ENCODE measurements at regions not wholly inside any gene's neighbourhood (a gene's known extent, or its start where the extent isn't known, plus 50 kb on each side); places are given as distances from the start of the nearest gene placed in this dataset.
A peak's percentile ranks its signal among the peaks of the same experiment; 100 is the strongest.
"Not testable (repeated sequence)": the region's sequence is repeated elsewhere in the genome, so short reads cannot be mapped to it uniquely, and the experiment has no call there.

DNA sequence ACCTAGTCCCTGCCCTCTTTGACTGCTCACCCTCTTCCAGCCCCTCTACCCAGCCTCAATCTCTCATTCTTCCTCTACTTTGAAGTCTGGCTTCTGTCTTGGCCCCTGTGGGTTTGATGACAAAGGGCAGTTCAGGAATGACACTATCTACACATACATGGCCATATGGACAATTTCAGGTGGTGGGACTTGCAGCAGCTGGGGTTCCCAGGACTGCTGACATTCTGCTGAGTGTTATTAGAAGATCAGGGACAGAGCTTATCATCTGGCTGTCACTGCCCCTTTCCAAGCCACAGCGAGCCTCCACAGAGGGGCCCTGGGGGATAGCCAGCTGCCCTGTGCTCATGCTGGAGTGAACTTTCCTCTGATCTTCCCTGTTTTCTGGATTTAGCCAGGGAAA, 97.4 kb upstream of the IPO9 start:
- no peak for DNase-seq

DNA sequence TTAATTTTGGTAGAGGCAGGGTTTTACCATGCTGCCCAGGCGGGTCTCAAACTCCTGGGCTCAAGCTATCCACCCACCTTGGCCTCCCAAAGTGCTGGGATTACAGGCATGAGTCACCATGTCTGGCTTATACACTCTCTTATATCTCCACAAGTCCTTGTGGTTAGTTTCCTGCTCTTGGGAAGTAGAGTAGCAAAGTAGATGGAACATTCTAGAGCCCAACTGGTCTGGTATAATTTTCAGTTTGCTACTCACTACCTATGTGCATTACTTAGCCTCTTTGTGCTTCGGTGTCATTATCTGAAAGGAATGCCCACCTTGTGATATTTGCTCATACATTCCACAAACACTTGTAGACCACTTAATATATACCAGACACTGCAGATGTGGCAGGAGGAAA, 96.6 kb upstream of the IPO9 start:
- DNase-seq: no peak

DNA sequence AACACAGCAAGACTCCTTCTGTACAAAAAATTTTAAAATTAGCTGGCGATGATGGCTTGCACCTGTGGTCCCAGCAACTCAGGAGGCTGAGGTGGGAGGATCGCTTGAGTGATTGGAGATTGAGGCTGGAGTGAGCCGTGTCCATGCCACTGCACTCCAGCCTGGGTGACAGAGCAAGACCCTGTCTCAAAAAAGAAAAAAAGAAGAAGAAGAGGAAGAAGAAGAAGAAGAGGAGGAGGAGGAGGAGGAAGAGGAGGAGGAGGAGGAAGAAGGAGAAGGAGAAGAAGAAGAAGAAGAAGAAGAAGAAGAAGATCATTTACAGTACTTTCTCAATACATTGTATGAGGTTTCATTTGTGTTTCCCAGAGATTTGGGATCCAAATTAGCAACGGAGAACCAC, 94.7 kb upstream of the IPO9 start:
- not testable (repeated sequence) for DNase-seq

DNA sequence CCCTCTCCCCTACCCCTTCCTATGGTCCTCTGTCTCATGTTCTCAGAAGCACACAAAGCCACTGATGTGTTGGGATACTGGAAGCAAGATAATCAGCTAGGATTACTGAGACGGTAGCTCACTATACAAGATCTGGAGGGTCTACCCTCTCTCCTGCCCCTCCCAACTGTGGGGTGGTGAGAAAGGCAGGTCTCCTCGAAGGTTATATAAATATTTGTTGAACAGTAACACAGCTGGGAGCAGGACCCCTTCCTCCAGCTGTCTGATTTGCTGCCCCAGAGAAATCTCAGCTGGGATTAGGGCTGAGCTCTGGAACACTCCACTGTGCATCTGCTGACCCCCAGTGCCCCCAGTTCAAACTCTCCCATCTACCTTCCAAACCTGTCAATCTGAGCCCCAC, 94.2 kb upstream of the IPO9 start:
- no peak for DNase-seq

DNA sequence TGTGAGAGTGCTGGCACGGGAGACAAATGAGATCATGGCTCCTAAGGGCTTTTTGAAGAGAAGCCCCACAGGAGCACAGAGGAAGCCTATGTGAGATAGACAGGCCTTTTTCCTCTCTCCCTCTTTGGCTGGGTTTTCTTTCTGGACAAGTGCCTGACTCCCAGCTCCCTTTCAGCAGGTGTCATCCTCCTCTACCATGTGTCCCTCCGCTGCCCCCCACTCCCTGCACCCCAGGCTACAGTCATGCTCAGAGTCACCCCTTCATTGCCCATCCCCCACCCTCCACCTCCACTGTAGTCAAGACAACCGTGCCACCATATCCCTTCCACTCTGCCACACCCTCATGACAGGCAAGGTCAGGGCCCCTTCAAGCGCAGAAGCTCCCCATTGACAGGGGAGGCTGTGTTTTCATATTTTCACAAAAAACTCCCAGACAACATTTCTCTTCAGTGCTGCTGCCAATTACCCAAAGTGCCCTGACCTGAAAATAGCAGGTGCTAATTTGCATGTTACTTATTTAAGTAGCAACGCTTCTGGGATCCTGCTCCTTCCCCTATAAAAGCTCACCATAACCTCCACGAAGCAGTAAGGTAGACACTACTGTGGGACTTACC, 92.1 kb upstream of the IPO9 start:
- no peak for DNase-seq

DNA sequence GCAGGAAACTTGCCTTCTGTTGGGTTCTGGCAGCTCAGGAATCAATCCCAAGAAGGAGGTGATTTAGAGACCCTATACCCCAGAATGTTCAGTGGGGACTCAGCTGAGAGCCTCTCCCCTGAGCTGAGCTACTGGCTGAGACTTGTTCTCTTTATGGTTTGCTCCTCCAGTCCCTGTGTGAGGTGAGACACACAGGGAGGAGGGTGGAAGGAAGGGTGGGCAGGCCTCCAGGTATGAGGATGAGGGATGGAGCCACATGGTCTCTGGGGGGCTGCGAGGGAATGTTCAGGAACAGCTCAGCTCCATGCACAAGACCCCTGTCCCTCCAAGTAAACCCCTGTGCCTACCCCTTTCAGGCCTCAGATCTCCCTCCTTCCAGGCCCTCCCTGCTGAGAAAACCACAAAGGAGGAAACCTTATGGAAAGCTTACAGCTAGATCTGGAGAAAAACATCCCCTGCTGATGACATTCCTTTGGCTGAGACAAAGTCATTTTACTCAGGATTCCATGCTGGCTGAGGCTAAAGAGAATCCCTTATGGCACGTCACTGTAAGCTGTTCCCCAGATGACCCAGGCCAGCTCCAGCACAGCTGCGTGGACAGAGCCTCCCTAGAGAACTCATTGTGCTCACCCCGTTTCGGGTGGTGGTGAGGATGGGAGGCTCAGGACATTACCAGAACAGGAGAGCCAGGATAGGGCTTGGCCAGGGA, 91.5 kb upstream of the IPO9 start:
- no peak for DNase-seq

DNA sequence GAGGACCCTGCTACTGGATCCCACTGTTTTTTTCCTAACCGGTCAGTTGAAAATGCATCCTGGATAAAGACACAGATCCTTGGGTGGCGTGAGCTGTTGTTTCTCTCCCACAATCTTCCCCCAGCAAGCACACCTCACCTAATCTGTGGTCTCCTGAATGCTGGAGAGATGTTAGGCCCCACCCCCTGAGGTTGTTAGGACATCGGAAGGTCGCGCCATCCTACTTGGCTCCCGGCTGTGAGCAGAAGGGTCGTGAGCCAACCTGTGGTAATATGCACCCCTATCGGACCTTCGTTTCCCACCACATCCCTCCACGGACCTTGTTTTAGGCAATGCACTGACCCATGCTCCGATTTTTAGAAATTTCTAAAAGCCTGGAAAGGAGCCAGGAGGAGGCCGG, 89.9 kb upstream of the IPO9 start:
- no peak for DNase-seq

DNA sequence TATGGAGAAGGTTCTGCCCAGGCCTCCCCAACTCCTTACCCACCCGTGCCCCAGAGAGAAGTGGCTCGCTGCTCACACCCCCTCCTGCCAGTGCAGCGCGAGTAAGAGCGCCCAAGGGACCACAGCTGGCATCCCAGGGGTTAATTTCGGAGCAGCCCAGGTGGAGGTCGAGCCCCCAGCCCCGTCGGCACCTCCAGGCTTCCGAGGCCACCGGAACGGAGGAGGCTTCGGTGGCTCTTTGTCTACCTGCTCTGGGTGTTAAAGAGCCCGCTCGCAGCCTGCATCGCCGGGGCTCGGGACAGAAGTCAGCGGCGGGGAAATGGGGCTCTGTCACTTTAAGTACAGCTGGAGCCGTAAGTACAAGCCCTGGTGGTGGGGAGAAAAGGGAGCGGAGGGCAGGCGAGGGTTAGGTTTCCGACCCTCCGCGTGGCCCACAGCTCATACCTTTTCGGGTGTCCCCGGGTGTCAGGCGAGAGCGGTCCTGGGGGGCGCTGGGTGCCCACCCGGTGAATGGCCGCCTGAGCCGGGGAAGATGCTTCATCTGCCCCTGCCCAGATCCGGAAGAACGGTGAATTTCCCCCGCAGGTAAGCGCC, 89.4 kb upstream of the IPO9 start:
- DNase-seq: peak; percentile 44

DNA sequence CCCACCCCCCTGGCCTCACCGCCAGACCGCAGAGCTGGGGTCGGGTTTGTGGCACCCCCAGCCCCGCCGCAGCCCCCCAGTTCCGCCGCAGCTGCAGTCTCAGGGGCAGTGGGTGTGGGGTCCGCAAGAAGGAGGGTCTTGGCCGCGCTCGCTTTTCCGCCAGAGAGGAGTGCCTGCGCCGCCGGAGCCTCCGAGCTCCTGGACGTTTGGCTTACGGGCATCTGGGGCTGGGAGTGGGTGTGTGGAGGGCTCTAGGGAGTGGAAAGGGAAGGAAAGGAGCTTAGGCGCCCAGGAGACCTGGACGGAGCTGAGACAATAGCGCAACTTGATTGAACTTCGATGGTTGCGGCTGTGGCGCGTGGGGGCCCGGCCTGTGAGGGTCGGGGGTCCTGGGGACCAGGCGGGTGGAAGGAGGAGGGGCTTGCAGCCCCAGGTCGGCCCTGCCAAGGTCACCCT, 88.8 kb upstream of the IPO9 start:
- DNase-seq: no peak

DNA sequence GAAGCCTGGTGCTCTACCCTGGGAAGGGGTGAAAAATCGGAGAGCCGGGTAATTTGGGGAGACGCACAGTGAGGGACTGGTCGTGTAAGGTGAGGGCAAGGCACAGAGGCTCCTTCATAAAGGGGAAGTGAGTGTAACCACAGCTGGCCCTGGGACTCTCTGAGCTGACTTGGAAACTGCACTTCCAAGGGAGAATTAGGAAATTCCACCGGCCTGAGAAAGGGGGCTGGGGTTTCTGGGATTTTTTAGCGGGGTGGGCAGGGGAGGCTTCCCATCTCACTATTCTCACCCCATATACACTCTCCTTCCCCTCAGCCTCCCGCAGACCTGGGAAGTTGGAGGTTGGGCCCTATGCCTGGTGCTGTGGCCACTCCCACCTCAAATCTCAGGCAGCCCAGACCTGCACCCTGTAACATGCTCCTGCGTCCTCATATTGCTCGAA, 88.3 kb upstream of the IPO9 start:
- DNase-seq: no peak

DNA sequence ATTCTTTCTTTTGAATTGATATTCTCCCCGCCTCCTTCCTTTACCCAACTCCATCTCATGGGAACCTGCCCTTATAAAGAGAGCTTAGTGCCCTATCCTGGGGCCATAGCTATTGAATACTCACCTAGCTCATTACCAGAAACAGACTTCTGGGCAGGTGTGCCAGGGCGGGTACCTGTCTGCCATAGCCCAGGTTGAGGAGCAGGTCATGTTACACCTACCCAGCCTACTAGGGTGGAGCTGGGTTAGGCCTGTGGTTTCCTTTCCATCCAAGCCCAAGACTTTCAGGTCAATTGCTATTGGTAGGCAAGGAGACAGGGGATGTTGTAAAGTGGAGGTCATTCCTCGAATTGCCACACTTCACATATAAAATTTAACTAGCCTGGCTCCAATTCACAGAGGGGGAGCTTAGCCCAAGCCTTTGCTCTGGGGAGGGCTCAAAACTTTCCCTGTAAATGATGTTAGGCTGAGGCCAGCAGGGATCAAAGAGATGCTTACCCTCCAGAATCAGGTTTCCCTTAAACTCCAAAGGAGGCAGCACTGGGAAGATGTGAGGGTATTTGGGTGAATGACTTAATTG, 87.1 kb upstream of the IPO9 start:
- DNase-seq: no peak

DNA sequence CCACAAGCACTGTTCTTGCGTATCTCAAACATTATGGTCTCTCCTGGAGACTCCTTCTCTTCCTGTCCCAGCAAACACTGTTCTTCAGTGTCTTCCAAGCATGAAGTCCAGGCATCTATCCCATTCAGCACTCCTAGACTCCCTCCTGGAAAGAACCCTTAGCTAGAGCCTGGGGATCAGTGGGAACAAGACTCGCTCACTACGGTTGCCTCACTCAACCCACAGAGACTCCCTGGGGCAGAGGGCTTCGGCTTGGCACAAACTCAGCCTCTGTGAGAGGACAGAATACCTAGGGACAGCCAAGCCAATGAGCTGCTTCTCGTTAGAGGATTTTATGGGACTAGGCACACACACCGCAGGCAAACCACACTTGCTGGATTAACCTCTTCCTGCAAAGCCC, 86.5 kb upstream of the IPO9 start:
- no peak for DNase-seq

DNA sequence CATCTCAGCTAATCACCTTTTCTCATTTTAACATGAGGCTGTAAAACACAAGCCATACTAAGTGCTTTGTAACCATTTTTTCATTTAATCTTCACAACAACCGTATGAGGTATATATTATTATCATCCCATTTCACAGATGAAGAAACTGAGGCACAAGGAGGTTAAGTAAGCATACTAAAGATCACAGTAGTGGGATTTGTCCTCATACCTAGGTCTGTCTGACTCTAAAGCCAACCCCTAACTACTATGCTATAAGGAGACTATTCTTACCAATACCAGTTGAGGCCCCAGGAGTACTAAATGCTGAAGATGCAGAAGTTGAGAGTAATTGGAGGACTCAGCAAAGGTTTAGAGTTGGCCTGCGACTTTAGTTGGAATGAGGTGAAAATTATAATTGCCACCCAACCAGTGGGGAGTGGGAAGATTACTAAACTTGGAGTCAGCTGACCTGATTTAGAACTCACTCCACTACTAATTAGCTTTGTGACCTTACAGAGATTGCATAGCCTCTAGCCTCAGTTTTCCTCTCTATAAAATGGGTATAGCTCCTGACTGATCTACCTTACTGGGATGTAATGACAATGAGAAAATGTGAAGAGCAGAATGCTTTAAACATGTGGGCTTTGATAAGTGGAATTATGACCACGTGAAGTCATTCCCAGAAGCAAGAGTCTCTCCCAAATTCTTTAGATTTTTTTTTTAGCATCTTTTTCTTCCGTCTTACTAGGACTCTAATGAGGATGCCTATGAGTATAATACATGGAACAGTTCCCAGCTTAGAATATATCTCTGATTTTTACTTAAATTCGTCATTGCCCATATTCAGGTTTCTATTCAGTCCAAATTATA, 85.8 kb upstream of the IPO9 start:
- DNase-seq: no peak

DNA sequence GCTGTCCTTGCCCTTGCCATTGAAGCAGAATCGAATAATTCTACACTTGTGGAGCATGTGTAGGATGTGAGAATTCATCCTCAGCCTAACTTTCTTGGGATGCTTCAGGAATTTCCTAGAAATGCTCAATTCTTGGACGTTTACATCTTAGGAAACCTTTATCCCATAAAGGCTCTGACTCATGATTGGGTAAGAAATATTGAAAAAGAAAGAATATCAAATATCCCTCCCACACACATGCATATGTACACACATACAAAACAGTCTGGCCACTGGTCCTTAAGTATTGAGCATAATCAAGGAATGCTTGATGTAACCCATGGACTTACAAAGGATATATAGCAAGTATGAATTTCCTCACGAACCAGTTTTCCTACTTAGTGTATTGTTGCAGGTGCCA, 83.9 kb upstream of the IPO9 start:
- DNase-seq: no peak

DNA sequence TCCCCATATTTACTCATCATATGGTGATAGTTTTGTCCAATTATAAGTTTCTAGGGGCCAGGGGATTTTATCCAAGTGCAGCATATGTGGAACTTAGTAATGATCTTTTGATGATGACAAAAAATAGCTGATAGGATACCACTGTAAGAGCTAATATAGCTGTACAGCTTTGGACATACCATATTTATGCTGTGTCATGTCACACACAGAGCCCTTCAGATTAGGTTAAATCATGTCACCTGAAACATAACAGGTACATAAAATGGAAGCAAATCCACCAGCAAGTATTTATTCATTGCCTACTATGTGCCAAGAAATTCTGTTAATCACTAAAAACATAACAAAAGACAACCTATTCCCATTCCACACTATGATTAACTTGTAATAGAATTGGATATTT, 82.8 kb upstream of the IPO9 start:
- DNase-seq: no peak

DNA sequence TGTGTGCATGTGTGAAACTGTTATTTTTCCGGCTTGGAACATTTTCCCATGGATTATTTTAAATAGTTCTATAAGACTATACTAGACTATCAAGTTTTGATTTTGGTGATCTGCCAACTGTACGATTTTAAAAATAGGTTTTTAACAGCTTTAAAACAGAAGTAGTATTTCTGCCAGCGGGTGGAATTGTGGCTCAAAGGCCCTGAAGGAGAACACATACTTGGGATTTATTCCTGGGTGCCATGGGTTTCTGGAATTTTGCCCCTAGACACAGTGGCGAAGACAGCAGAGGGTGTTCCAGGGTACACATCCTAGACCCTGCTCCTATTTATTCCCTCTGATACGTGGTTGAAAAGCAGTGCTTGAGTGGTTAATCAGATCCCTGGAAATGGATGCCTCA, 81.7 kb upstream of the IPO9 start:
- DNase-seq: no peak

DNA sequence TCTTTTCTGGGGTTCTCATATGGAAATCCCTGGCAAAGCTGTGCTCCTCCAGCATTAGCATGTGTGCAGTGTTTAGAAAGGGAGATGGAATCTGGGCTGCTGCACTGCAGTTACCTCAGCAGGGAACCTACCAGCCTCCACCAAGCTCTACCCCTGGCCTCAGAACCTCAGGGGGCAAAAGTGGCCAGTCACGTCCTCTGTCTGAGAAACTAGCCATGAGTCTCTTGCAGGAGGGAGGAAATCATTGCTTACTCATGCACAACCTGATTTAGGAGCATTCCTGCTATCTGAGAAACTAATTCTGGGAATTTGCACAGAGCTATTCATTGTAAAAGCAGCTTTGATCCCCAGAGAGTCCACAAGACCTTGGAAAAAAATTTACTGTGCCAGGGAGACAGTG, 80.6 kb upstream of the IPO9 start:
- DNase-seq: no peak

DNA sequence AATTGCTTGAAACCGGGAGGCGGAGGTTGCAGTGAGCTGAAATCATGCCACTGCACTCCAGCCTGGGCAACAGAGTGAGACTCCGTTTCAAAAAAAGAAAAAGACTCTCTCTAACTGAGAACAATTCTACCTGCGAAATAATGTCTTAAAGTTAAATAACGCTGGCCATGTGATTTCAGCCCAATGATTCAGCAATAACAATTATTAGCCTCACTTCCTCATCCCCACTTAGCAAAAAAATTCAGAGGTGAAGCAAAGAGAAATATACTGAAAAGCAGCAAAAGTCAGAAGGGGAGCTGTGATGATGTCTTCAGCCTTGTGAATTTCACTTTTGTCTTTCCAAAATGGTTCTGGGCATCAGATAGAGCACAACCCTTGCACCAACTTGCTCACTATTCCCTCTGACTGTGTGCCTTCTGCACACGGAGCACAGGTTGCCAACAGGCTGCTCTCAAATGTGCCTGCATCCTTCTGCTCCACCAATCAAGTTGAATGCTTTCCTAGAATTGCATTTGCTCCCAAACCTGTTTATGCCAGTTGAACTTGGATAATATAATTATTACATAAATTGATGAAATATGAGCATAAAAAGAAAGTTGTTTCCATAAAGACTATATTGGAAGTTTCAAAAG, 79.8 kb upstream of the IPO9 start:
- DNase-seq: no peak

DNA sequence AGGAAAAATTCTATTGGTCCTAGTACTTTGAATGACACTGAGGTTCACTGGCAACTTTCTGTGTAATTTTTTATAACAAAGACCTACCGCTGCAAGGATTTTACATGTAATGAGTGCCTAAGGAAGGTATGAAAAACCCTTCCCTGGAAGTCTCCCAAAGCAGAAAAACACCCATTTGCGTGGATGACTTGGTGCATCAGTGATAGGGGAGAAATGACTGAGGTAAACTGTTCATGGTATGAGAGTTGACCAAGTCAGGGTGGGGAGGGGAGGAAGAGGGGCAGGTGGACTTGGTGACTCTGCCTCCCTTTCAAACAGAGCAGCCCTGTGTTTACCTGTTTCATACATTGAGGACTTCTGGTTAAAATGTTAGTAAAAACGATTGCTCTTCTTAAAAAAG, 78.8 kb upstream of the IPO9 start:
- no peak for DNase-seq

DNA sequence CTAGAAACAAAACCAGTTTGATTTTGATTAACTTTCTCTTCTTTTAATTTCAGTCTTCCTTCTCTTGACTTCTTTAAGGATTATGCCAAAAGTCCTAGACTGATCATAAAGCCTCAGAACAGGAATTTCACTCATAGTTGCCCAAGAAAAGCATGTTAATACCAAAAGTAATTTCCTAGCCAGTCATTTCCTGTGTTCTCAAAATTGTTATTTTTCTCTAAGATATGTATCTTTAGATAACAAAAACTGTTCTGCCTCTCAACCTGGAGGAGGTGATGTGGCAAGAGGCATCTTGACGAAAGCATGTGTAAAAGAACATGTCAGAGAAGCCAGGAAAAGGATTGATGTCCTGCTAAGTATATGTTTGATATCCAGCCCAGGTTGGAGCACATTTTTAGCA, 78.0 kb upstream of the IPO9 start:
- no peak for DNase-seq

DNA sequence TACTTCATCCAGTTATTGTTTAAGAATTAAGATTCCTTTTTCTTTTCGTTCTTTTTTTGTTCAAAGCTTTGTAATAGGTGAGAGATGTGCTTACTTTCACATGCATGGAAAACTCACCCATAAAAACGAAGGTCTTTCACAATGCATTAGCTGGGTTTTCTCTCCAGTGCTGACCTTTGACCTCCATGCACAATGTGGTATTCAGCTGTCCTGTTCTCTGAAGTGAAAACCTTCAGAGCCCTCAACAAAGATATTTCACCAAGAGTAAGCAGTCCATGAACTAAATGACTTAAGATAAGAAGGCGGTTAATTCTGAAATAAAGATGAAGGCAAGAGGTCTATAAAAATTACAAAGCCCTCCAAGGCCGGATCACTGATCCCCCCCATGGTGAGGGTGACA, 77.1 kb upstream of the IPO9 start:
- DNase-seq: no peak

DNA sequence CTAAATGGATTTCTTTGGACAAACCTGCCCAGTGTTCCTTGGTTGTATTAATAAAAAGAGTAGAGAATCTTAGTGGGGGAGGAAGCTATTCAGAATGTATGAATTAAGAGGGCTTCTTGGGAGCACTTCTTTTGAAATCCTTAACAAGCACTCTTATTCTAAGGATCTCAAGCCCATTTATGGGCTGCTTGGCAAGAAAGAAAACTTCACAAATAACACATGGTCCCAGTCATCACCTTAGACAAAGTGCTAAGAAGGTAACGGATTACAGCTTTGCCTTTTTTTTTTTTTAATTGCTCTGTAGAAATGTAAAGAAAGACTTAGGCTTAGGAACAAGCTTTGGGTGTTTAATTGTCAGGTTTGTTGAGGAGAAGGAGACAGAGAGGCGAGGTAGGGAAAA, 76.6 kb upstream of the IPO9 start:
- DNase-seq: no peak

DNA sequence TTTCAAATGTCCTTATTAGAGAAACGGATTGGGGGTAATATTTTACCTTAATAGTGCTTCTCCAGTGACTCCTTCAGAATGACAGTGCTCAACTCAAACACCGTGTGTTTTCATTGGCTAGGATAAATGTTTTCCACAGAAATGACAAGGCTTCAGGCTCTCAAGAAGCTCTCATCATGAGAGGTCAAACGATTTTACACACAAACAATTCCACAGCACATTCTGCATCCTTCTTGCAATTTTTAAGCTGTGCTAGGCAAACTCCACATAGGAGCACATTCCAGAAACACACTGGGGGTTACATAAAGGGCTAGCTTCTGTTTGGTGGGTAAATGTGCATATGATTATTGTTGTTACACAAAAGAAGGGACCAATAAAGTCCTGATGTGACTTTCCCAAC, 75.5 kb upstream of the IPO9 start:
- no peak for DNase-seq
